GM13977 (cell line): ENCODE measurements at regions not wholly inside any gene's neighbourhood (a gene's known extent, or its start where the extent isn't known, plus 50 kb on each side); places are given as distances from the start of the nearest gene placed in this dataset.

Source experiments
- DNase-seq: peaks from one replicate; pipeline ENCODE4 v3.0.0; 2012; ENCODE audit warnings: low spot score
- CTCF ChIP-seq: IDR thresholded peaks from 2 replicates; pipeline ENCODE4 v1.5.1; 2012; ENCODE audit warnings: mild to moderate bottlenecking, control low read depth; ENCODE audit not compliant: insufficient read depth; ENCODE audit errors: extremely low read depth, missing control alignments
- in situ Hi-C: fragments of 300-500 bp; cut with MboI; formaldehyde crosslinking; loops from one replicate; pipeline ENCODE4 v1.12.0; 2022; ENCODE audit warnings: low sequenced_read_pairs, low pct_unique_long_range_greater_than_20kb, mixed read lengths, inconsistent platforms; ENCODE audit not compliant: unreplicated experiment

DNA sequence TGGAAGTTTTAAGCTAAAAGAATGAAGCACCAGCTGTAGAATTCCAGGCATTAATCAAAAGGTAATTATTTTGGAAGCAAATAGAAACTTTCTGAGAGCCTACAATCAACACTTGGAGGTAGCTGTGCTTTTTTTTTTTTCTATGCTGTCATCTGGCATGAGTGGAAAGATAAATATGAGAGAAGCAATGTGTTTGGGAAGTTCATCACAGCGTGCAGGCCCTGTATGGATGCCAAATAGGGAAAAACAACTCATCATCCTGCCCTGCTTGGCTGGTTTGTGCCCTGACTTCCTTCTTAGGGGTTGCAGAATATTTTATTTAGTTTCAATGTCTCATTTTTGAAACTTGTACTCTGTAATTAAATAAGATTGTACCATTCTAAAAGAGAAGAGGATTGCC is 437.4 kb downstream of the PIK3C3 start:
- no peak for TF ChIP-seq CTCF
- DNase-seq = no peak
- in situ Hi-C loops = no loop called here

DNA sequence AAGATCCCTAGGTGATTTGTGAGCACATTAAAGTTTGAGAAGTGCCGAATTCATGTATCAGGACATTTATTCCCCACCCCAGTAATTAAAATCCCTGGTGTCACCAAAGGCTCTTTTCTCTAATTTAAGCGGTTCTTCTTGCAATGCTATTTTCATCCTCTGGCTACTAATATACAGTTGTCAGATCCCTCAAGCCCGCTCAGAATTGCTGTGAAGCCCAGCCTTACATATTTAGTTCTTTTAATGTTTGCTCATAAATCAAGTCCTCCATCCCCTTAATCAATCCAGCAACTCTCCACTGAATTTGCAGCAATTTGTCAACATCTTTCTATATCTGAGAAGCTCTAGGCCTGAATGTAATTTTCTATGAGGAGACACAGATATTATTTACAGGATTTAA is 437.9 kb downstream of the PIK3C3 start:
- DNase-seq = no peak
- no peak for TF ChIP-seq CTCF
- in situ Hi-C loops = no loop called here

GRCh38 chr18:42394238-42394637 is 439.2 kb downstream of the PIK3C3 start:
- no peak for DNase-seq
- in situ Hi-C loops = no loop called here
- TF ChIP-seq CTCF = no peak

DNA sequence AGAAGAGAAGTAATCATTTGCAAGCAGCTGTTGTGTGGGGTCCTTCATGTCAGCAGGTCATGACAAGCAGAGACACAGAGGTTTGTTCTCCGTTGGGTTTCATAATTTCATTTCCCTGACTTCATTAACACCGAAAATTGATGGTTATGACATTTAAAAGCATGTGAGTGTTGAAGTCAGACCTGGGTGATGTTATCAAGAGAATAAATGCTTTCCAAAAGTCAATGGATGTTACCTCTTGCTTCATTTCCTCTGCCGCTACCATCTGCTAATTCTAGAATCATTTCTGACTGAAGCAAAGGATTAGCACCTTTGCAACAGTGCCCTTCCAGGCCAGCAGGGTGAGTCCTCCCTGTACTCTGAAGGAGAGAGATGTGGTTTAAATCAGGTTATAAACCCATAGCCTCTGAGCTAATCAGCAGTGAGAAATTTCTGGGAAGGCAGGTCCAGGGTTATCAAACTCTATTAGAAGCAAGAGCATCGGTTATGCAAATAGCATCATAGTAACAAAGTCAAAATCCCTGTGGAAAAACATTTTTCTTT is 446.2 kb downstream of the PIK3C3 start:
- TF ChIP-seq CTCF = no peak
- no peak for DNase-seq
- in situ Hi-C loops = no loop called here

DNA sequence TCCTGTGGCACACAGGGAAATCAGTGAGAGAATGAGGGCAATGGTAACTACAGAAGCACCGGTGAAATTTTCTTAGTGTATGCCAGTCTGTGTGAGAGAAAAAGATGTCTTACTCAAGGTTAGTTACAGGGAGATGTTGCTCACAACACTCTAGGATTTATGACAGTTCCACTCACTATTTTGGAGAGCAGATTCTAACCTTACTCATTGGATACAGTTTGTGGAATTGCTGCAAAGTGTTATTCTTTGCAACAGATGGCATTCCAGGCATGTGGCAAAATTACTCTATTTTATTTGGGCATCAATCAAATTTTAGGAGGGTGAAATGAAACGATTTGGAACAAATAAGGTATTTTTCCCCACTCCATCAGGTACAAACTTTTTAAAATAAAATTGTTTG is 449.1 kb downstream of the PIK3C3 start:
- in situ Hi-C loops = no loop called here
- DNase-seq = no peak
- no peak for TF ChIP-seq CTCF

DNA sequence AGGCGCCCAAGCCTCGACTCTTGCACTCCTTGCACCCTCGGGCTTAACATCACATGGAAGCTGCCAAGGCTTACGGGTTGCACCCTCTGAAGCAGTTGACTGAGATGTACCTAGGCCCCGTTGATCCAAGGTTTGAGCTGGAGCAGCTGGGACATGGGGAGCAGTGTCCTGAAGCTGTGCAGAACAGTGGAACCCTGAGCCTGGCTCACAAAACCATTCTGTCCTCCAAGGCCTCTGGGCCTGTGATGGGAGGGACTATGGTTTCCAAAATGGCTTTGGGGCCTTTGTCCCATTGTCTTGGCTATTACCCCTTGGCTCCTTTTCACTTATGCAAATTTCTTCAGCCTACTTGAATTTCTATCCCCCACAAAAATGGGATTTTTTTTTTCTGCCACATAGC is 454.0 kb downstream of the PIK3C3 start:
- in situ Hi-C loops = no loop called here
- no peak for DNase-seq
- TF ChIP-seq CTCF = no peak

DNA sequence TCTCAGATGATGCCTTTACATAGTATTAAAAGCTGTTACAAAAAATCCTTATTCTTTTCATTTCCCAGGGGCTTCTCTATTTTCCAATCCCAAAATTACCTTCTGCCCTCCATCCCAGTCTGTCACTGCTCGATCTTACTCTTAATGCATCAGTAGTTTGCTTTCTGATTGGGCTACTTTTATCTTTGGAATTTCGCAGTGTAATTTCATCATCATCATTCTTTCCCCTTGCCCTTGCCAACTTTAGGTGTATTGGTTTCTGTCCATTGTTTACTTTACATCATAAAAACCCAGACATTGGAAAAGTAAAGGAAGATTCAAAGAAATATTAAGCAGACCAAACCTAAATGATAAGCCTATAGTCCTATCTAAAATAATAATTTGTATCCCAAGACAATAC is 457.2 kb downstream of the PIK3C3 start:
- in situ Hi-C loops = no loop called here
- TF ChIP-seq CTCF = no peak
- no peak for DNase-seq
